Choroid plexus epithelial cell (primary cell): ENCODE measurements at regions not wholly inside any gene's neighbourhood (a gene's known extent, or its start where the extent isn't known, plus 50 kb on each side); places are given as distances from the start of the nearest gene placed in this dataset.

Experiments used
- DNase-seq: peaks from one replicate; pipeline ENCODE4 v3.0.0-alpha.2; 2010; ENCODE audit warnings: low read depth
- H3K4me3 ChIP-seq: 2 replicates; pipeline ENCODE4 v1.5.1; 2011; ENCODE audit warnings: low read depth, mild to moderate bottlenecking, control low read depth, low read length, moderate library complexity
- CTCF ChIP-seq: conservative IDR thresholded peaks from 2 replicates; pipeline ENCODE4 v1.5.1; 2011; ENCODE audit warnings: low read depth, mild to moderate bottlenecking, control low read depth, inconsistent platforms, low read length, moderate library complexity

- no peak for TF ChIP-seq CTCF
- H3K4me3 ChIP-seq, result no peak overlapping the region
- peak; percentile 86 for DNase-seq
Observed at GRCh38 chr14:85421186-85421877, 108.6 kb upstream of the FLRT2 start.

- no peak overlapping the region for H3K4me3 ChIP-seq
- no peak for DNase-seq
Observed at GRCh38 chr14:85423889-85424288, 106.1 kb upstream of the FLRT2 start.

GRCh38 chr14:85425507-85425906, 104.4 kb upstream of the FLRT2 start:
- DNase-seq, result no peak
- H3K4me3 ChIP-seq, result no peak overlapping the region
- TF ChIP-seq CTCF, result peak; percentile 11

More at GRCh38 chr14:85423889-85424288, 106.1 kb upstream of the FLRT2 start:
- no peak for TF ChIP-seq CTCF

GRCh38 chr14:85426068-85426935, 103.6 kb upstream of the FLRT2 start:
- no peak overlapping the region for H3K4me3 ChIP-seq
- no peak for TF ChIP-seq CTCF
- no peak for DNase-seq

GRCh38 chr14:85428926-85429325, 101.0 kb upstream of the FLRT2 start:
- no peak for TF ChIP-seq CTCF
- DNase-seq, result no peak
- no peak overlapping the region for H3K4me3 ChIP-seq

GRCh38 chr14:85437148-85437547, 92.8 kb upstream of the FLRT2 start:
- peak; percentile 56 for DNase-seq
- no peak overlapping the region for H3K4me3 ChIP-seq
- TF ChIP-seq CTCF, result no peak
